ENCODE measurements at regions not wholly inside any gene's neighbourhood (a gene's known extent, or its start where the extent isn't known, plus 50 kb on each side); places are given as distances from the start of the nearest gene placed in this dataset.

- TF ChIP-seq CTCF (IDR thresholded peaks at IDR 0.05), result no peak
- H3K4me1 ChIP-seq (ENCODE audit: low read depth), result no peaks in the 10 kb centered on the region
- H3K36me3 ChIP-seq (ENCODE audit: low read depth), result no peaks in the 10 kb centered on the region
- intact Hi-C loops (cut with DNase I, micrococcal nuclease), result no loop called here
- no peak overlapping the region for H3K4me3 ChIP-seq
- ATAC-seq (no peak), DNase-seq (no peak)
- H3K9me3 ChIP-seq, result no peaks in the 10 kb centered on the region
Measured at GRCh38 chr3:191944835-191945234, 483.9 kb downstream of the PYDC2 start.

GRCh38 chr3:191952186-191952585 lies 491.2 kb downstream of the PYDC2 start:
- intact Hi-C loops (cut with DNase I, micrococcal nuclease), result no loop called here
- H3K36me3 ChIP-seq (ENCODE audit: low read depth), result no peaks in the 10 kb centered on the region
- ATAC-seq (no peak), DNase-seq (no peak)
- H3K9me3 ChIP-seq, result no peaks in the 10 kb centered on the region
- no peak for TF ChIP-seq CTCF (IDR thresholded peaks at IDR 0.05)
- no peaks in the 10 kb centered on the region for H3K4me1 ChIP-seq (ENCODE audit: low read depth)
- no peak overlapping the region for H3K4me3 ChIP-seq

- no peaks in the 10 kb centered on the region for H3K9me3 ChIP-seq
- no peaks in the 10 kb centered on the region for H3K36me3 ChIP-seq (ENCODE audit: low read depth)
- no peak overlapping the region for H3K4me3 ChIP-seq
- ATAC-seq (no peak), DNase-seq (no peak)
- intact Hi-C loops (cut with DNase I, micrococcal nuclease), result no loop called here
- no peaks in the 10 kb centered on the region for H3K4me1 ChIP-seq (ENCODE audit: low read depth)
- no peak for TF ChIP-seq CTCF (IDR thresholded peaks at IDR 0.05)
Measured at GRCh38 chr3:191952609-191953008, 491.6 kb downstream of the PYDC2 start.

GRCh38 chr3:191958980-191959671 lies 498.2 kb downstream of the PYDC2 start:
- no peak for TF ChIP-seq CTCF (IDR thresholded peaks at IDR 0.05)
- no peaks in the 10 kb centered on the region for H3K9me3 ChIP-seq
- intact Hi-C loops (cut with DNase I, micrococcal nuclease), result no loop called here
- no peak overlapping the region for H3K4me3 ChIP-seq
- no peaks in the 10 kb centered on the region for H3K36me3 ChIP-seq (ENCODE audit: low read depth)
- no peaks in the 10 kb centered on the region for H3K4me1 ChIP-seq (ENCODE audit: low read depth)
- ATAC-seq (no peak), DNase-seq (no peak)

GRCh38 chr3:191959876-191960413 lies 499.0 kb downstream of the PYDC2 start:
- Histone ChIP-seq H3K36me3 (ENCODE audit: low read depth) (no peaks in the 10 kb centered on the region), H3K9me3 (no peaks in the 10 kb centered on the region), H3K4me3 (no peak overlapping the region), H3K4me1 (ENCODE audit: low read depth) (no peaks in the 10 kb centered on the region)
- DNase-seq, result no peak
- ATAC-seq, result no peak
- intact Hi-C loops (cut with DNase I, micrococcal nuclease), result no loop called here
- TF ChIP-seq CTCF (IDR thresholded peaks at IDR 0.05), result no peak
